GM23248 (cell line): ENCODE measurements at regions not wholly inside any gene's neighbourhood (a gene's known extent, or its start where the extent isn't known, plus 50 kb on each side); places are given as distances from the start of the nearest gene placed in this dataset.

Experiments
- DNase-seq: peaks from one replicate; pipeline ENCODE4 v3.0.0-alpha.2; 2015
- H2AFZ ChIP-seq: fragments of 200-600 bp; sonication (generic); 2 replicates; pipeline ENCODE4 v1.6.1; 2016; ENCODE audit warnings: antibody characterized with exemption
- H3F3A ChIP-seq: fragments of 200-600 bp; sonication (generic); 2 replicates; pipeline ENCODE4 v1.6.1; 2016; ENCODE audit warnings: mild to moderate bottlenecking, antibody characterized with exemption, mixed run types; ENCODE audit not compliant: insufficient read depth
- H3K27ac ChIP-seq: fragments of 200-600 bp; sonication (generic); 2 replicates; pipeline ENCODE4 v1.5.1; 2016; ENCODE audit warnings: mild to moderate bottlenecking
- H3K27me3 ChIP-seq: fragments of 200-600 bp; sonication (generic); replicated peaks from 2 replicates; pipeline ENCODE4 v1.6.1; 2016; ENCODE audit warnings: mild to moderate bottlenecking; ENCODE audit not compliant: insufficient read depth
- H3K36me3 ChIP-seq: fragments of 200-600 bp; sonication (generic); 2 replicates; pipeline ENCODE4 v1.6.1; 2016; ENCODE audit warnings: low read depth, mild to moderate bottlenecking
- H3K4me1 ChIP-seq: fragments of 200-600 bp; sonication (generic); 2 replicates; pipeline ENCODE4 v1.6.1; 2016; ENCODE audit warnings: mild to moderate bottlenecking; ENCODE audit not compliant: insufficient read depth
- H3K4me2 ChIP-seq: fragments of 200-600 bp; sonication (generic); one replicate; pipeline ENCODE4 v1.6.1; 2016; ENCODE audit warnings: mild to moderate bottlenecking; ENCODE audit not compliant: unreplicated experiment
- H3K4me3 ChIP-seq: fragments of 200-600 bp; sonication (generic); 2 replicates; pipeline ENCODE4 v1.5.1; 2016; ENCODE audit warnings: mild to moderate bottlenecking
- H3K79me2 ChIP-seq: fragments of 200-600 bp; sonication (generic); 2 replicates; pipeline ENCODE4 v1.6.1; 2016; ENCODE audit warnings: mild to moderate bottlenecking; ENCODE audit not compliant: insufficient read depth
- H3K9ac ChIP-seq: fragments of 200-600 bp; sonication (generic); 2 replicates; pipeline ENCODE4 v1.6.1; 2016; ENCODE audit warnings: mild to moderate bottlenecking
- H3K9me2 ChIP-seq: fragments of 200-600 bp; sonication (generic); 2 replicates; pipeline ENCODE4 v1.6.1; 2016; ENCODE audit warnings: mixed run types, mild to moderate bottlenecking, moderate library complexity; ENCODE audit not compliant: insufficient read depth
- H3K9me3 ChIP-seq: fragments of 200-600 bp; sonication (generic); one replicate; pipeline ENCODE4 v1.6.1; 2017; ENCODE audit warnings: low read depth
- H4K20me1 ChIP-seq: fragments of 200-600 bp; sonication (generic); 2 replicates; pipeline ENCODE4 v1.6.0; 2016; ENCODE audit not compliant: insufficient read depth
- EZH2 ChIP-seq: fragments of 200-600 bp; sonication (generic); IDR thresholded peaks from 2 replicates; pipeline ENCODE4 v1.6.1; 2018; ENCODE audit warnings: antibody characterized with exemption, mild to moderate bottlenecking; ENCODE audit not compliant: insufficient read depth, poor library complexity, severe bottlenecking
- EZH2phosphoT487 ChIP-seq: fragments of 200-600 bp; sonication (generic); IDR thresholded peaks from 2 replicates; pipeline ENCODE4 v1.6.1; 2018; ENCODE audit warnings: antibody characterized with exemption, moderate library complexity, mild to moderate bottlenecking, low read depth; ENCODE audit not compliant: insufficient read depth
- WGBS, 2 experiments: methylation state at CpG; one replicate each; pipeline ENCODE4 v1.1.6; 2015 to 2017; ENCODE audit warnings: low lambda C conversion rate in 2 of 2, low coverage in 1 of 2; ENCODE audit errors: missing lambda C conversion rate in 2 of 2; 5-methylcytosine and 5-hydroxymethylcytosine counted together
- in situ Hi-C: fragments of 300-500 bp; cut with MboI; formaldehyde crosslinking; loops from 2 replicates; pipeline ENCODE4 v1.15.0; 2020

DNA sequence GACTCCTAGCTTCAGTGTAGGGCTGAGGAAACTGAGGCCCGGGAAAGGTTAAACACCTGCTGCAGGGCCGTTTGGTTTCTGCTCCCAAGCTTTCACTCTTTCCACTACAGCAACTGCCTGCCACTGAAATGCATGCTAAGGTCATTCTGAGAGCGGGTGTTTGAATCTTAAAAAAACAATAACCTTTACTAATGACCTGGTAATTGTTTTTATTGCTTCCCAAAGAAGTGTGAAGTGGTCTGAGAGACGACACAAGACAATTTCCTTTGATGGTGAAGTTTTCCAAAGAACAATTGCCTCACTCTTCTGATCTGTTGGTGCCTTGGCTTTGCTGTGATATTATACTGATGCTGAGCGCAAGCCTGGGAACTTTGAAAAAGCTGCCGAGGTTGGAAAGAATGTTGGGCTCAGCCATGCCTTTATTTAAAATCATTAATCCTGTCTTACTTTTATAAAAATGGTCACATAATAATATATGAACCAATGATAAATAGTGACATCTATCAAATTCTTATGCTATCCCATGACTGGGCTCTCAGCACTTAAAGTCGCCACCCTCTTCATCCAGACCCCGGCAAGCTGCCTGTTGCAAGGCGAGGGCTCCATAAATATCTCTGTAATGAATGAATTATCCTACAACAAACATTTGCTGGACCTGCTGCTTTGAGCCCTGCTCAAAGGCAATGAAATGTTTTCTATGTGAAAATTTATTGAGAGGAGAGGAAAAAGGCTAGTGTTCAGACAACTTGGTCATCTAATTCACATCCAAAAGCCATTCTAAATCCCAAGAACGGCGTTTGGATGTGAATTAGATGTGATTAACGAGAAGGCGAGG lies 67.8 kb upstream of the SOD3 start:
- Histone ChIP-seq H3K4me3 (no peak overlapping the region), H3K9me2 (no peaks in the 10 kb centered on the region), H3K27me3 (no peaks in the 10 kb centered on the region), H3K27ac (no peak overlapping the region), H3K4me1 (no peaks in the 10 kb centered on the region), H3K9me3 (no peaks in the 10 kb centered on the region), H3F3A (peaks cover 11% of the 10 kb centered on the region), H3K4me2 (no peak overlapping the region), H4K20me1 (no peaks in the 10 kb centered on the region), H3K79me2 (no peaks in the 10 kb centered on the region), H3K36me3 (no peaks in the 10 kb centered on the region), H3K9ac (no peak overlapping the region), H2AFZ (no peak overlapping the region)
- in situ Hi-C loops = no loop called here
- no peak for TF ChIP-seq EZH2phosphoT487
- TF ChIP-seq EZH2 = no peak
- DNase-seq = no peak
- WGBS, 2 experiments = 12 to 16% methylated on average over 13 of the region's 13 CpGs

DNA sequence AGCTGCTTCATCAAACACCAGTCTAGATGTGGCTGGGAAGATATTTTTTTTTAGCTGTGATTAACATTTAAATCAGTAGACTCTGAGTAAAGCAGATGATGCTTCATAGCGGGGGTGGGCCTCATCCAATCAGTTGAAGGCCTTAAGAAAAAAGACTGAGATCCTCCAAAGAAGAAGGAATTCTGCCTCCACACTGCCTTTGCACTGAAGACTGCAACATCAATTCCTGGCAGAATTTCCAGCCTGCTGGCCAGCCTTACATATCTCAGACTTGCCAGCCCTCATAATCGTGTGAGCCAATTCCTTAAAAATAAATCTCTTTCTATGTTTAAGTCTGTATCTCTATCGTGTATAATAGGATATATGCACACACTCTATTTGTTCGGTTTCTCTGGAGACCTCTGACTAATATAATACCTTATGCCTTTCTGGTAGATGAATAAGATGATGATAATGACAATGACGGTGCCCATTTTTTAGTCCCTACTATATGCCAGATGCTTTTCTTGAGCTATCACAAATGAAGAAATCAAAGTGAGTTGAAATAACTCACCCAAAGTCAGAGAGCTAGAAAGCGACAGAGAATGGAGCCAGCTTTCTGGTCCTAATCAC lies 66.1 kb upstream of the SOD3 start:
- no peaks in the 10 kb centered on the region for H3K4me1 ChIP-seq
- no peak overlapping the region for H3K4me2 ChIP-seq
- in situ Hi-C loops = no loop called here
- no peak overlapping the region for H3K4me3 ChIP-seq
- no peak overlapping the region for H3K27ac ChIP-seq
- H3K9me3 ChIP-seq = no peaks in the 10 kb centered on the region
- no peaks in the 10 kb centered on the region for H3K9me2 ChIP-seq
- H3K79me2 ChIP-seq = no peaks in the 10 kb centered on the region
- no peak overlapping the region for H2AFZ ChIP-seq
- no peak overlapping the region for H3K9ac ChIP-seq
- no peaks in the 10 kb centered on the region for H4K20me1 ChIP-seq
- 16 to 19% methylated on average over 6 of the region's 6 CpGs for WGBS, 2 experiments
- no peaks in the 10 kb centered on the region for H3K27me3 ChIP-seq
- peaks cover 11% of the 10 kb centered on the region for H3F3A ChIP-seq
- DNase-seq = peak; percentile 49
- no peaks in the 10 kb centered on the region for H3K36me3 ChIP-seq
- no peak for TF ChIP-seq EZH2
- TF ChIP-seq EZH2phosphoT487 = no peak

DNA sequence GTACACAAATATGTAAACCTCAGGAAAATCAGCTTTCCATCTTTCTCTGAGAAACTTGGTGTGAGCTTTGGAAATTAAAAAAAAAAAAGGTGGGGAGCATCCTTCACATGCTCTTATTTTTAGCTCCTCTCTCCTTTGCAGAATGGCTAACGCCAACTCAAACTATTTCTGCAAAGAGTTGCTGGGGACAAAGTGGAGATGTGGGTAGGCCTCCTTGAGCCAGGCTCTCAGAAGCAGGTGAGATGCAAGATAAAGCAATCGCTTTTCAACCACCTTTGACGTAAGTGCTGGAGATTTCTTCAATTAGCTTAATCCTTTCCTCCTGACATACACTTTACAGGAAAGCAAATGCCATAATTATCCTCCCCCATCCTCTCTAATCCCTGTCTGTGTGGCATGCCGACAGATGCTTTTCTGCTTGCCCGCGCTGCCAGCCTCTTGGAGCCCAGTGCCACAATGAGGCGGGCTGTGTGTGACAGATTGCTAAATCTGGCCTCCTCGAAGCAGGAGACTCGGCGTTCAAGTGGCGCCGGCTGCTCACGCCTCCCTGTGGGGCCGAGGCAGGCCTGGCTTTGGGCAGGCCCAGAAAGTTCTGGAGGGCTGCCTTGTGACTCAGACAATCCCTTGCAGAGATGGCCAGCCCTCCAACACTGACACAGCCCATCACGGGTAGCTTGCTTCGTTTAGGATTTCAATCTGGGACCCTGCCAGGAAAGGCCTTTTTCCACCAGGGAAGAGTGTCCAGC lies 64.9 kb upstream of the SOD3 start:
- Histone ChIP-seq H3K4me3 (no peak overlapping the region), H3K9me3 (no peaks in the 10 kb centered on the region), H3K27me3 (no peaks in the 10 kb centered on the region), H4K20me1 (no peaks in the 10 kb centered on the region), H3K9ac (0 out of 2 replicates have a peak overlapping the region, but pooled peaks have one; percentile 32), H3K4me2 (no peak overlapping the region), H3K4me1 (0 out of 2 replicates have a peak, but pooled peaks cover 5% of the 10 kb centered on the region), H3F3A (peaks cover 11% of the 10 kb centered on the region), H3K79me2 (no peaks in the 10 kb centered on the region), H3K27ac (no peak overlapping the region), H3K9me2 (no peaks in the 10 kb centered on the region), H3K36me3 (no peaks in the 10 kb centered on the region), H2AFZ (peak overlapping the region; percentile 47)
- 8 to 12% methylated on average over 16 of the region's 16 CpGs for WGBS, 2 experiments
- TF ChIP-seq EZH2 (no peak), EZH2phosphoT487 (no peak)
- in situ Hi-C loops = no loop called here
- peak; percentile 93 for DNase-seq

DNA sequence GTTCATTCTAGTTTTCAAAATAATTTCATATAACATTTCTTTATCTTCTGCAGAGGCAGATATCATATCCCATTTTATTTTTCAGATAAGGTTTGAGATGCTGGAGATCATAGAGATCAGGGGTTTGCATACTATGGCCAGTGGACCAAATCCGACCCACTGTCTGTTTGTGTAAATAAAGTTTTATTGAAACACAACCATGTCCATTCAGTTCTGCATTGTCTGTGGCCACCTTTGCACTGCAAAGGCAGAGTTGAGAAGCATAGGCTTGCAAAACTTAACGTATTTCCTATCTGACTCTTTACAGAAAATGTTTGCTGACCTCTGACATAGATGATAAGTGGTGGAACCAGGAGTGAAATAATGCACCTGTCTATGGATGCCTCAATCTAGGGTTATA lies 63.9 kb upstream of the SOD3 start:
- TF ChIP-seq EZH2 (no peak), EZH2phosphoT487 (no peak)
- no peak overlapping the region for H3K4me3 ChIP-seq
- H3K9ac ChIP-seq = no peak overlapping the region
- H3K9me2 ChIP-seq = no peaks in the 10 kb centered on the region
- DNase-seq = no peak
- H3K36me3 ChIP-seq = no peaks in the 10 kb centered on the region
- in situ Hi-C loops = no loop called here
- no peak overlapping the region for H2AFZ ChIP-seq
- no peaks in the 10 kb centered on the region for H3K27me3 ChIP-seq
- 0 out of 2 replicates have a peak, but pooled peaks cover 5% of the 10 kb centered on the region for H3K4me1 ChIP-seq
- 87 to 95% methylated on average over 2 of the region's 2 CpGs for WGBS, 2 experiments
- no peak overlapping the region for H3K4me2 ChIP-seq
- no peaks in the 10 kb centered on the region for H3K79me2 ChIP-seq
- H3K27ac ChIP-seq = no peak overlapping the region
- peaks cover 11% of the 10 kb centered on the region for H3F3A ChIP-seq
- no peaks in the 10 kb centered on the region for H3K9me3 ChIP-seq
- no peaks in the 10 kb centered on the region for H4K20me1 ChIP-seq
